AG08395 (cell line): ENCODE measurements at regions not wholly inside any gene's neighbourhood (a gene's known extent, or its start where the extent isn't known, plus 50 kb on each side); places are given as distances from the start of the nearest gene placed in this dataset.
A peak's percentile ranks its signal among the peaks of the same experiment; 100 is the strongest.
"Not testable (repeated sequence)": the region's sequence is repeated elsewhere in the genome, so short reads cannot be mapped to it uniquely, and the experiment has no call there.

Source experiments
- DNase-seq: peaks from one replicate; pipeline ENCODE4 v3.0.0; 2012; ENCODE audit warnings: mixed read lengths, low spot score

DNA sequence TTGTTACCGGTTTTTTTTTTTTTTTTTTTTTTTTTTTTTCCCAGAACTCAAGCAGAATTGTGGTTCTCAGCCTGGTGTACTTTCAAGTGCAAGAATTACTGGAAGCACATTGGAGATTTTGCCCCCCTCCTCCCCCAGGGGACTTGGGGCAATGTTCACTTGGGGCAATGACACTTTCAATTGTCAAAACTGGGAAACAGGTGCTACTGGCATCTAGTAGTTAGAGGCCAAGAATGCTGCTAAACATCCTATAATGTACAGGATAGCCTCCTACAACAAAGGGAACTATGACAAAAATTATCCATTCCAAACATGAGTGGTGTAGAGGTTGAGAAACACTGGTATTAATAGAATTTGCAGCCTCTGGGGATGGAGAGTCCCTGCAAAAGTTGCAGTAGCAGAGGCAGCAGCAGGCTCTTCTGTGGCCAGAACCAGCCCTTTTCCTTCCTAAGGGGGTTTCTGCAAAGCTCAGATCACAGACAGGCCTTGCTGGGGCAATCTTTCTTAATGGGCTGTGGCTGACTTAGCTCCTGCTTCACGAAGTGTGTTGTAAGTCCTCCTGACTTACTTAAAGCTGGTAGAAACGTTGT is 144.3 kb upstream of the MRPS22 start:
- no peak for DNase-seq

DNA sequence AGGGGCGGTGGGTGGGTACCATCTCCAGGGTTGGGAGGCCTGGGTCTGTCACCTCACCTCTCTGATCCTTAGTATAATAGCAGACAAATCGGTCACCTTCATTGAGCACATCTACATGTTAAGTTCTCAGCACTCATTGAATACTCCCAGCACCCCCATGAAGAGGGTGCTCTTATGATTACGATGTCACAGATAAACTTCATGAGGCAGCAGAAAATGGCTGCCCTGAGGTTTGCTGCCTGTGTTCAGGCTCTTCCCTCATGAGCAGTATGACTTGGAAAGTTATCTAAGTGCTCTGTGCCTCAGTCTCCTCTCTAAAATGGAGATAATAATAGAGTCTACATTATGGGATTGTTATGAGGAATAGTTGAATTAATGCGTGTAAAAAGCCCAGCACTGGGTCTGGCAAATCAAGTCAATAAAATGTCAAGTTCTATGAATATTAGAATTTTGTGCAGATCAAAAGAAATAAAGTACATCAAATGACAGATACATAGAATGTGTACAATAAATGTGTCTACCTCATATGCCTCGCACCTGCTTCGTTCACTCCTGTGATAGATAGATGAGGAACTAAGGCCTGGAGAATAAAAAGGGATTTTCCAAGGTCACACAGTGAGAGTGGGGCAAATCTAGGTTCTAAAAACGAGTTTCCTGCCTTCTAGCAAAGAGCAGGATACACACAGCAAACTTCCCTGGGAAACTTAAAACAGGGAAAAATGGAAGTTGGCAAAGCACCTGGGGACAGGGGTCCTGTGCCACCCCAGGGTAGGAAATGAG is 142.2 kb upstream of the MRPS22 start:
- no peak for DNase-seq

DNA sequence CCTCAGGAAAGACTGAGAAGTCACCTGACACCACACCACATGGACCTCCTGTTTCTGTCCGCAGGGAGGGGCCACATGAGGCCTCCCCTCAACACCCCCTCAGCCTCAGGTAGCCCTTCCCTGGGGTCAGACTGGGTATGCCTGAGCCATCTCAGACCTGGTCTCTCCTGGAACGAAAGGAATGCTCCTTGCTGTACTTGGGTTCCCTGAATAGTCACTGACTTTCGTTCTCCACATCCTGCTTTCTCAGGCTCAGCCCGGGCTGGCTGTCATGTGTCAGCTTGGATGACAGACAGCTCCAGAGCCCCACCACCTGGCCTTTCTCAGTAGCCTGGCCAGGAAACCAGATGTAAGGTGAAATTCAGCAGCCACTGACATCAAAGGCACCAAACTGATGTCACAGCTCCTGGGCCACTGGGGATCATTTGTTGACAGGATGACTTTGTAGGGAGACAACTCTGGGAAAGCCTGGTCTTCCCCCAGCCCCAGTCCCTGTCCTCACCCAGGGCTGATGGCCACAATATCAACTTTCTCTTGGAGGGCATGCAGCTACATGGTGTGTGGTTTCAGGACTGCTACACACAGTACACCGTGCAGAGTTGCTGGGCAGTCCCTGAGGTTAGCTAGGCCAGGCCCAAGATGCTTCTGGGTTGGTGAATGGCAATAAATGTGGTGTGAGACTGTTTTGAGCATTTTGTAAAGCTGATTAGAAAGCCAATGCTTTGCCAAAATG is 141.4 kb upstream of the MRPS22 start:
- DNase-seq = no peak

DNA sequence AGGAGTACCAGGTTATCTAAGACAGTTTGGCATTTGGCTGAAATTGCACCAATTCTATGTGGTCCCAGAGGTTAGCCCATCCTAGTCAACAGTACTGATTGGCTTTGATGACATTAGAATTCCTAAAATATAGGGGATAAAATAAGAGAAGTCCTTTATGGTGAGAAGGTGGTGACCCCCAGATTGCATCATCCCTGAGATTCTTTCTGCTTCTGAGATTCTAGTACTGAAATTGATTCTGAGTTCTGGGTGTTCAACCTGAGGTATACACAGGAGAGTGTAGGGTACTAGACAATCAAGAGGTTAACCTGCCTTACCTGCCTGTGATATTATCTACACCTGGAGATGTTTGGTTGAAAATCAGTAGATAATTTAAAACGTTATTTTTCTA is 140.9 kb upstream of the MRPS22 start:
- DNase-seq = no peak

DNA sequence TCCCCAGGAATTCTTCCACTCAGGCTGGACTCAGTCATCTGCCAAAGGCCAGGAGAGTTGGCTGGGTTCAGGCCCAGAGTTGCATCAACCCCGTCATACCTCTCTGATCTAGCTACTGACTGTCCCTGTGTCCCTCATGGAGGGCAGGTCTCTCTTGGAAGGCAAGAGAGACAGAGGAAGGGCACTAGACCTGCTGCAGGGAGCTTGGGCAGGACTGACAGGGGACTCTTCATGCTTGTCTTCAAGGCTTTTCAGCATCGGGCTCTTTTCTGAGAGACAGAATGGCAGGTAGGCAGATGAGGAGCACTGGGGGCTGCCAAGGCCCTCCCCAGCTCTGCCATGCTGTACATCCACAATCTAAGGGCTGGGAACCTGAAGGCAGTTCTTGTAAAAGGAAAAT is 140.1 kb upstream of the MRPS22 start:
- no peak for DNase-seq

DNA sequence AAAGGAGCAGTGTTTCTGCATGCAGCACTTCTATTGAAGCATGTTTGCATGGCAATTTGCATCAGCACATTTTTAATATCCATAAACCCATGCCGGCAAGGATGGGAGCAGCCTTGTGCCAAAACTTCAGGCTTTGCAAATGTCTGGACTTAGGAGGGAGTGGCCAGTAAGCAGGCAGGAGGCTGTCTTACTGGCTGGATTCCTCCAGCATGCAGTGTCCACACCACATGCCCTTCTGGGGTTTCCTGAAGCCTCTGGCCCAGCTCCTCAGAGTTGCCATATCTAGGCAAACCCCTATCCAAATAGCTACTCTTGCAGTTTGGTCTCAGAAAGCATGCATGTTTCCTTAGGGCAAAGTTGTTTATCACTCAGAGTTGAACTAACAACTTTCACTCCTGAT is 139.1 kb upstream of the MRPS22 start:
- peak; percentile 57 for DNase-seq

DNA sequence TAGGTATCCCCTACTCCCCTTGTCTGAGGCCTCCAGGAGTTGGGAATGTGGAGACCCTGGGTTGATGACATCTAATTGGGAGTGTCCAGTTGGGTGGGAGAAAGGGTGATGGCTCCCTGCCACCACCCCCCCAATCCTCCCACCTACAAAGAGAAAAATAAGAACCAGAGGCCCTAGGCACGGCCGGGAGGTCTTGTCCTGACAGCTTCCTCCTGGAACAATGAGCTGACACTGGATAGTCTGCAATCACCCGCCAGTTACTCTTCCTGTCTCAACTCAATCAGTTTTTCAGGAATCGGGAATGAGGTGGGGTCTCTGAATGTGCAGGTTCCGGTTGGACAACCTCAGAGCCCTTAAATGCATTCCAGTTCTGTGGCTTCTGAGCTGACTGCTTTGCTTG is 129.9 kb upstream of the MRPS22 start:
- no peak for DNase-seq

DNA sequence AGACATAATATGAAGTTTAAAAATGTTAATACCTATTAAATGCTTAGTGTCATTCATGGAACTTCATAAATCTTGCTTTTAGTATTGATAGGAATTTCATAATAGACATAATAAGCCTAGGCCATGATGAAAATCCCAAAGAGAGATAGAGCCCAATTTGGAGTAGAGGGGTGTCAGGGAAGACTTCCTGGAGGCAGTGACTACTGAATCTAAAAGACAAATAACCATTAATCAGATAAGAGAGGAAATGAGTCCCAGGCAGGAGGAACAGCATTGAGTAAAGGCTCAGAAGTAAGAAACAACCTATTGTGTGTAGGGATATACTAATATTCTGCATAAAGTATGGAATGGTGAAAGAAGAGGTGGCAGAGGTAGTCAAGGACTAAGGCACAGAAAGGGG is 126.9 kb upstream of the MRPS22 start:
- no peak for DNase-seq

DNA sequence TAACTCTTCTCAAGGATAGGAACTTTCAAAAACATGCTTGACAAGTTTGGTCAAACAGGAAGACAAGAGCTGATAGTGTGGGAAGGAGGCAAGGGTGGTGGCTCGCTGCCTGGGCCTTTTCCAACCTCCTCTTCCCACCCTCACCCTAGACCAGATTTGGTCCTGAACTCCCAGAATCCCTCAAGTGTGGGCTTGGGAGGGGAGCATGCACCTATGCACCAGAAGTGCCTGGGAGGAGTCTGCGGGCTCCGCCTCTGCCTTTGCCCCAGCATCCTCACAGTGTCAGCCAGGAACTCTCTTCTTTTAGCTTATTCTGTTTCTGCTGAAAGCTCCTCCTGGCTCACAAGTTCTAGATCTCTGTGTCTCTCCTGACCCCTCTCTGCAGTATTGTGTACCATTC is 126.2 kb upstream of the MRPS22 start:
- no peak for DNase-seq

DNA sequence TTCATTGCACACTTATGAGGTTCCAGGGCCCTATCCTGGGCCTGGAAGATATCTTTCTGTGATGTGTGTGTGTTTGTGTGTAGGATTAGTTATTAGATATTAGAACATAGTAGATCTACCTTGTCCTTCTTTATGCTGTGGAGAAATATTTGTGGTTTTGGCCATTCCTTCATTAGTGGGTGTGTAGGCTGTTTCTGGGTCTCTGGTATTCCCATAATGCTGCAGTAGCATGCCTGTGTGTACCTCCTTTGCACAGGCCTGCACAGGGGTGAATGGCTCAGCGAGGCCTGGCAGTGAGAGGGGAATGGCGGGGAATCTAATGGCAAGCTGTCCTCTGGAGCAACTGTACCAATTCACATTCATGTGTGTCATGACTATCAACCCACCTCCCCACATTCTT is 125.8 kb upstream of the MRPS22 start:
- DNase-seq = no peak

DNA sequence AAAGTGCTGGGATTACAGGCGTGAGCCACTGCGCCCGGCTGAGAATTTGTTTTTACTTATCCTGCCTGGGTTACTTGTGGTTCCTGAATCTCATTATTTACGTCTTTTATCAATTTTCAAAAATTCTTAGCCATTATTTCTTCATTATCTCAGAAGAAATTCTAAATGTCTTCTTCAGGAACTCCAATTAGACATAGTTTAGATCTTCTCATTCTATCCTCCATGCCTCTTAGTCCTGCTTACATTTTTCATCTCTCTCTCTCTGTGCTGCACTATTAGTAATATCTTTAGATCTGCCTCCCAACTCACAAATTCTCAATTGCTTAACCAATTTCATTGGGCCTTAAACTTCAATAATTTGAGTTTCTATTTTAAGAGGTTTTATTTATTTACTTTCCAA is 124.4 kb upstream of the MRPS22 start:
- DNase-seq = no peak

DNA sequence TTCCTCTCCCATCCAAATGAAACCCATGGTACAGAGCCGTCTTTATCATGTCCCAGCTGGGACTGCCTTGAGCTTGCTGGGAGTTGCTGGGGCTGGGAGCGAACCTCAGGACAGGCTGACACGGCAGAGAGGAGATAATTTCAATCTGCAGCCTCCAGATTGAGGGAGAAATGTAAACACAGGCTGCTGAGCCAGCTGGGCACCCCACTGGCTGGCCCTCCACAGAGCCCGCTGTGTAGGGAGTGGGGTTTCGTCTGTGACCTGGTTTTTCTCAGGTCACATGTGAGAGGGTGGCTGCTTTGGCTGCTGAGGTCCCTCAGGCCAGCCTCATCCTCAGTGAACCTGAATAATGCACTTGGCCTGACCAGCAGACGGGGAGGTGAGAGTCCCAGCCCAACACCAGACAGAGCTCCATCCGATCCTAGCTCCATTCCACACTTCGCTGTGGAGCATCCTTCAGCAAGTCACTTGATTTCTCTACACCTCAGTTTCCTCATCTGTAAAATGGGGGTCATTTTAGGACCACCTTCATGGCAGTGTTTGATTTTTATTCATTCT is 121.6 kb upstream of the MRPS22 start:
- DNase-seq = no peak

DNA sequence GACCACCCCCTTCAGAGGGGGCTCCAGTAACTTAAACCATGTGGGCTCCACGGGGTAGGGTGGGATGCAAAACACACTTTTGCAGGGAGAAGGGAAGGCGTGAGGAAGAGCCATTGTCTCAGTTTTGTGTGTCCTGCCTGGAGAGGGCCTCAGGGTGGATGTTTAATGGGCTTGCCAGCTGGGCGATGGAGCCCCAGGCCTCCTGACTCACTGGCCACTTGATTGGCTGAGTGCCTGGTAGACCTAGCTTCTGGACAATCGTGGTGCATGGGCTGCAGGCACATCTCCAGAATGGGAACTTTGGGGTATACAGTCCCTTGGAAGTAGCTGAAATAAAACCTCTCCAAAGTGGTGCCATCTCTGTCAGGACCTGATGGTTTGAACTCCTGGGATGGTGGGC is 118.3 kb upstream of the MRPS22 start:
- DNase-seq = peak; percentile 52

DNA sequence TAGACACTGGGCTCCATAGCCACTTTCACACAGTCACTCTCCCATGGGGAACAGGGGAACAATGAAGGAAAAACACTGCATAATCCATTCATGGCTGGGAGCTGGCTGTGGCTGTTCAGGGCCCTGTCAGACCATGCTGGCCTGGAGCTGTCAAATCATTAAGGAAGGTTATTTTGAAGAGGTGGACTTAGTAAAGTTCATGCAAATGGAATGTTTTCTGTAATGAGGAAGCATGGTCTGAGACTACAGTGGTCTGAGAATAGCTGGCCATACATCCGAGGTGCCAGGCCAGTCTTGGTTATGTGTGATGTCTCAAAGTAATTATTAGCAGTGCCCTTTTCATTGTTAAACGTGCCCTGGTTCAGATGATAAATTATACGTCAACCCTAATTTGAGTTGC is 117.1 kb upstream of the MRPS22 start:
- no peak for DNase-seq

DNA sequence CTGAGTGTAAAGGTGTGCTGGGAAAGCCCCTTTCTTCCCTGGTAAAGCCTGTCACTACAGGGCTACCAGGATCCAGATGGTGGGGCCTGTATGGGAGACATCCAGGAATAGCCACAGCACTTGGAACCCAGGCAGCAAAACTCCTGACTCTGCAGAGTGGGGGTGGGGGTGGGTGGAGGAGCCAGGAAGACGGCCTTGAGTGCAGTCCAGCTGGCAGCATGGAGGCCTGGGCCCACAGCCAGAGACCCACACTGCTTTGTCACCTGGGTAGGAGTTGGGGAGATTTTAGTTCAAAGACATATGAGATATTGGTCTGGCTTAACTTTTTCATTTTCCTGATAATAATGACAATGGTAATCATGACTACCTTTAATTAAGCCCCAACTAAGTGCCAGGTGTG is 116.7 kb upstream of the MRPS22 start:
- DNase-seq = no peak

DNA sequence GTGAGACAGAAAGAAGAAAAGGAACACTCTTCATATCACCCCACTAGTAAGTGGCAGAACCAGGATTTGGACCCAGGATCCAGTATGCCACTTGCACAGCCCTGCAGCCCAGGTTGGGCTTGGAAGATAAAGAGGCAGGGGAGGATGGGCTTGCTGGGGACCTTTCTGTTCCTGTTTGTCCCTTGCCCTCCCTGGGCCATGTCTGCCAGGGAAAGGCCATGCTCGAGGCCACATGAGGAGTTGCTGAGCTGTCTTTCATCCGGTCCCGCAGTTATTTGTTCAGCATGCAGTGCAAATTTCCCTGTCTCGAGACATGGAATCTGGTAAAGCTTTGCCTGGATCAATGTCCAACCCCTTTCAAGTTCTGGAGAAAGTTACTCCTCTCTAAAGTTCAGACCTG is 116.0 kb upstream of the MRPS22 start:
- no peak for DNase-seq

DNA sequence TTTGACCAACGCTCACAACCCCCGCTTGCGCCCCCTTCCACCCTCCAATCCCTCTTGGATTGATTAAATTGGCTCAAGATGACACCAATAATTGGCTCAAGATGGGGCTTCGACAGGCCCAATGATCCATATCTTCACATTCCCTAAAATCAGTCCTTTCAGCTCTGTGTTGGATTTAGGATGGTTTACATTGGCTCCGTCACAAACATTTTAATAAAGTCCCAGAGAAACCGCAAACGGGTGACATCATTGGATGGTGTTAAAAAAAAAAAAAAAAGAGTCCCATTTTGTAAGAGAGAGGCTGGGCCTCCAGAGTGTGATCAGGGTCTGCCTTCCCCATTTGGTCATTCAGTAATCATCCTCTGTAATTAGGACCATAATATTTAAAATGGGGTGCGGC is 113.4 kb upstream of the MRPS22 start:
- no peak for DNase-seq

DNA sequence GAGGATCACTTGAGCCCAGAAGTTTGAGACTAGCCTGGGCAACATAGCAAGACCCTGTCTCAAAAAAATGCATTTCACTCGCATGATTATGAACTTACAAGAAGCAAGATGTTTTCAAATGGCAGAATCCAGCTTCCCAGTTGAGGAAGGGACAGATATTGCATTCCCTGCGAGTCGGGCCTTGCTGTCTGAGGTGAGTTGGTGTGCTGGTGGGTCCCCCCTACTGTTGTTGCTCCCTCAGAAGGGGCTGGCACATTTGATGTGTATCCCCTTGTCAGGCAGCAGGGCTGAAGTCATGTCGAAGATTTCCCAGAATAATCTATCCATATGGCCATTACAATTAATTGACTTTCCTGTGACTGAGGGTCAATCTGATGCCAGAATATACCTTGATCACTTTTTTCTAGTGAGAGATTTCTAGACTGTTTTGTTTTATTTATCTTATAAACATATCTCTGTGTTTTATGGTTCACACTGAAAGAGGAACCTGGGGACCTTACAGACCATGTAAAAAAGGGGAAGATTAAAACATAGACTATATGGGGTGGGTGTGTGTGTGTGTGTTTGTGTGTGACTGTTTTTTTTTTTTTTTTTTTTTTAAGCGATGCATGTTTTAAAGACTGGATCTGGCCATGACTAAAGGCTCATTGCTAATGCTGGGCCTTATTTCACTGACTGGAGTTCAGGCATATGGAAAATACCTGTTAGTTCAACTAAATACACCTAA is 112.1 kb upstream of the MRPS22 start:
- DNase-seq = no peak

DNA sequence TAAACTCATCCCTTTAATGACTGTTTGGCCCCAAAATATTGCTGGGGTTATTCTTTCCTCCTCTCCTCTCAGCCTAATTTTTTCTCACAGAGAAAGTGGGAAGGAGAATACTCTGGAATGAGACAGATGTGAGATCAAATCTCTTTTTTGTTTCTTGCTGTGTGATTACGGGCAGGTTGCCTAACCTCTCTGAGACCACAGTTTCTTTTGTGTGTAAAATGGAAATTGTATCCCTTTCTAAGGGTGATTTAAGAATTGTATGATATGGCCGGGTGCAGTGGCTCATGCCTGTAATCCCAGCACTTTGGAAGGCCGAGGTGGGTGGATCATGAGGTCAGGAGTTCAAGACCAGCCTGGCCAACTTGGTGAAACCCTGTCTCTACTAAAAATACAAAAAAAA is 111.5 kb upstream of the MRPS22 start:
- not testable (repeated sequence) for DNase-seq

DNA sequence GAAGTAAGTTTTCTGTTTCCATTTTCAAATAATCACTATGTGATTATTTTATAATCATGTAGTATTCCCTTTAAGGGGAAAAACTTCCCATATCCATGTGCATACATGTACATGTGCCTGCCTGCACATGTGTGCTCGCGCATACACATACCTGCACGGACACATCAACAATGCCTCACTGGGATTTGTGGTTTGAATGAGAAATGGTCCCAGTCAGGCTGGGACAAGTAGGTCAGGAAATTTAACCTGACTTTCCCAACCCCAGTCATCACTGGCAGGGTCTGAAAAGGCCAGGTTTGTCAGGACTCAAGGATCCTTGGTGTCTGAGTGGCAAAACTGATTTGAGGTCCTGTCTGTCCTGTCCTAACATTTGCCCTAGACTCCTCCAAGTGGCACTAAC is 109.3 kb upstream of the MRPS22 start:
- no peak for DNase-seq

DNA sequence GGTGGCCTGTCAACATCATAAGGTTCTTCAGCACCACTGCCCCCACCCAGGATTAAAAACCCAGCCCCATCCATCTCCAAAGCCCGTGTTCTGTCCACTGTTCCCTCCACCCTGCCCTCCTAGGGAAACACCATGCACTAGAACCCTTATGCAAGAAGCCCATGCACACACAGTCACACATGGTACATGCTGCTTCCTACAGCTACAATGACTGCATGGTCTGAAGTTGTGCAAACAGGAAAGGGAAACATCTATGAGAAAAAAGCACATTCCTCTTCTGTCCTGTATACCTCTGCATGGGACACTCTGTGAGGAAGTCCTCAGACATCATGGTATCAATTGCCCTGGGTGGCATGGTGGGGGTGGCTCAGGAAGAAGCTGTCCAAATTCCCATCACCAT is 108.6 kb upstream of the MRPS22 start:
- DNase-seq = no peak

DNA sequence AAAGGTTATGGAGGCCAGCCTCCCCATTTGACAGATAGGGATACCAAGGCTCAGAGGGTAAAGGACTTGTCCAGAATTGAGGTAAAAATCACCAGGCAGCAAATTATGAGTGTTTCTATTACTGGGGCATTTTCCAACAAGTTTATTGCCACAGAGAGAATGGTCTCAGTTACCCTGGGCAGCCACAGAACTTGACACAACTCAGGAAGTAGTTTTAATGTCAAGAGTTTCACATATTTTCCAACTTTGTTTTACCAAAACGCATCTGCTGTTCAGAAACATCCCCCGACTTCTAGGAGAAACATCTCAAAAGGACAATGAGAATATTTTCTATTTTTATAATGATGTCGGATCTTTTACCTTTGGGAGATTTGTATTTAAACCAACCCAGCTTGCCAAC is 107.5 kb upstream of the MRPS22 start:
- DNase-seq = no peak
